Lung (tissue), 11 donors: ENCODE measurements at regions not wholly inside any gene's neighbourhood (a gene's known extent, or its start where the extent isn't known, plus 50 kb on each side); places are given as distances from the start of the nearest gene placed in this dataset.

ENCODE experiments used
- ATAC-seq: fragments of 200-7000 bp; cut with Tn5 transposase; one replicate; pipeline ENCODE4 v1.9.1; 2020; ENCODE audit warnings: moderate number of reproducible peaks; ENCODE audit not compliant: insufficient read depth, low FRiP score
- DNase-seq, 3 donors: peaks; one replicate each; pipeline ENCODE4 v3.0.0-alpha.2; 2013 to 2017
- H3K27ac ChIP-seq, 2 donors: one replicate each; pipeline ENCODE4 v1.5.1; 2013; ENCODE audit warnings: mild to moderate bottlenecking in 2 of 2, moderate library complexity in 2 of 2, control low read depth in 1 of 2, inconsistent platforms in 1 of 2, low read depth in 1 of 2, low read length in 1 of 2
- H3K27me3 ChIP-seq, 3 donors: one replicate each; pipeline ENCODE4 v1.5.1; 2013; ENCODE audit warnings: low read length in 2 of 3; ENCODE audit not compliant: control insufficient read depth in 3 of 3, insufficient read depth in 3 of 3
- H3K36me3 ChIP-seq, 4 donors: one replicate each; pipeline ENCODE4 v1.5.1; 2013; ENCODE audit warnings: low read length in 4 of 4, mild to moderate bottlenecking in 1 of 4, moderate library complexity in 1 of 4; ENCODE audit not compliant: control insufficient read depth in 4 of 4, insufficient read depth in 4 of 4
- H3K4me1 ChIP-seq, 5 donors: one replicate each; pipeline ENCODE4 v1.5.1; 2013; ENCODE audit warnings: low read length in 5 of 5, mild to moderate bottlenecking in 2 of 5, moderate library complexity in 1 of 5; ENCODE audit not compliant: control insufficient read depth in 5 of 5, insufficient read depth in 5 of 5
- H3K4me3 ChIP-seq: one replicate; pipeline ENCODE4 v1.5.1; 2013; ENCODE audit warnings: mild to moderate bottlenecking, control low read depth, moderate library complexity
- H3K9ac ChIP-seq, 2 donors: one replicate each; pipeline ENCODE4 v1.5.1; 2013; ENCODE audit warnings: low read length in 2 of 2, control low read depth in 1 of 2; ENCODE audit not compliant: insufficient read depth in 1 of 2
- H3K9me3 ChIP-seq, 4 donors: one replicate each; pipeline ENCODE4 v1.5.1; 2013; ENCODE audit warnings: low read length in 3 of 4, mild to moderate bottlenecking in 1 of 4, moderate library complexity in 1 of 4; ENCODE audit not compliant: control insufficient read depth in 4 of 4, insufficient read depth in 3 of 4
- WGBS, 2 donors: extraction: QIAGEN DNeasy Blood & Tissue Kit; methylation state at CpG; one replicate each; pipeline ENCODE4 v1.1.7; 2013; 5-methylcytosine and 5-hydroxymethylcytosine counted together
- TF ChIP-seq, protein P1 (sequence below): IDR thresholded peaks from 2 replicates; pipeline ENCODE4 v1.5.1; 2012; ENCODE audit warnings: mild to moderate bottlenecking; ENCODE audit errors: control extremely low read depth, extremely low read depth
- donor health status: control.
- donor health status: control.
- donor health status: Bipolar disorder and iron deficiency.
- donor health status: healthy.
- donor health status: DM: yes; HTN: yes; CAD: no.

DNA sequence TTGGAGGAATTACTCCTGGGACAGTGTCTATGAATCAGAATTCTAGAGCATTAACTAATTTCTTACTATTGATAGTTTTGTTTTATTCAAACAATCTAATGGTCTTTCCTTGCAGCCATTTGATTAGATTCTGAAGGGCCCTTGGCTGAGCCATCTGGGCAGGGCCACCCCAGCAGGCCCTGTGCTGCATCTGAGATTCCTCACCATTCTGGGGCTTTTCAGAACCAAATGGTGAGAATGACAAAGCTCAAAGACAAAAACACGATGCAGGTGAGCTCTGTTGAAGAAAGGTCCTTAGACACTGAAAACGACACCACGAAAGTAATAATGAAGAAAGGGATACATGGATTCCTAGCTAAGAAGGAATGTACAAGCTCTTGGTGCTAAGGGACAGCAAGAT lies 321.0 kb upstream of the IRX4 start:
- H3K9ac ChIP-seq: no peak overlapping the region
- ATAC-seq: no peak
- no peak overlapping the region for H3K27ac ChIP-seq
- no peak overlapping the region for H3K4me3 ChIP-seq
- peaks cover 0 to 7% (median 0%) of the 10 kb centered on the region in 3 donors for H3K27me3 ChIP-seq
- no peaks in the 10 kb centered on the region for H3K4me1 ChIP-seq
- H3K36me3 ChIP-seq: no peaks in the 10 kb centered on the region
- TF ChIP-seq, protein P1, sequence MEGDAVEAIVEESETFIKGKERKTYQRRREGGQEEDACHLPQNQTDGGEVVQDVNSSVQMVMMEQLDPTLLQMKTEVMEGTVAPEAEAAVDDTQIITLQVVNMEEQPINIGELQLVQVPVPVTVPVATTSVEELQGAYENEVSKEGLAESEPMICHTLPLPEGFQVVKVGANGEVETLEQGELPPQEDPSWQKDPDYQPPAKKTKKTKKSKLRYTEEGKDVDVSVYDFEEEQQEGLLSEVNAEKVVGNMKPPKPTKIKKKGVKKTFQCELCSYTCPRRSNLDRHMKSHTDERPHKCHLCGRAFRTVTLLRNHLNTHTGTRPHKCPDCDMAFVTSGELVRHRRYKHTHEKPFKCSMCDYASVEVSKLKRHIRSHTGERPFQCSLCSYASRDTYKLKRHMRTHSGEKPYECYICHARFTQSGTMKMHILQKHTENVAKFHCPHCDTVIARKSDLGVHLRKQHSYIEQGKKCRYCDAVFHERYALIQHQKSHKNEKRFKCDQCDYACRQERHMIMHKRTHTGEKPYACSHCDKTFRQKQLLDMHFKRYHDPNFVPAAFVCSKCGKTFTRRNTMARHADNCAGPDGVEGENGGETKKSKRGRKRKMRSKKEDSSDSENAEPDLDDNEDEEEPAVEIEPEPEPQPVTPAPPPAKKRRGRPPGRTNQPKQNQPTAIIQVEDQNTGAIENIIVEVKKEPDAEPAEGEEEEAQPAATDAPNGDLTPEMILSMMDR: no peak
- 55 to 61% methylated on average over 3 of the region's 3 CpGs for WGBS, 2 donors
- DNase-seq: no peak
- H3K9me3 ChIP-seq: peaks cover 0 to 2% (median 0%) of the 10 kb centered on the region in 4 donors

DNA sequence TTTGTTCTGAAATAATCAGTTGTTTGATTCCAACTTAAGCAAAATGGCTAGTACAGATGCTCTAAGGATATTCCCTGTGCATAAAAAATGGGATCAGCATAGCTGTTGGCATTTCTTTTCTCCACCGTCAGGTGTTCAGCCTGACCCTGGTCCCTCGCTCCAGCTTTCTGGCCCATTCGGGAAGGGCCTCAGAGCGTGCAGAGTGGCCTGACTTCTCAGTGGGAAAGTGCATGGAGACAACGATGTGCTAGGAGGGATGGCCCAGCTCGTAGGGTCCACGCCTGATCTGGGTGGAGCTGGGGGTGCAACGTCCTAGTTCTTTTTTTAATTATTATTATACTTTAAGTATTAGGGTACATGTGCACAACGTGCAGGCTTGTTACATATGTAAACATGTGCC lies 319.1 kb upstream of the IRX4 start:
- 87 to 90% methylated on average over 9 of the region's 9 CpGs for WGBS, 2 donors
- H3K4me3 ChIP-seq: no peak overlapping the region
- peaks cover 0 to 14% (median 11%) of the 10 kb centered on the region in 3 donors for H3K27me3 ChIP-seq
- no peaks in the 10 kb centered on the region for H3K36me3 ChIP-seq
- peaks cover 0 to 3% (median 0%) of the 10 kb centered on the region in 5 donors for H3K4me1 ChIP-seq
- TF ChIP-seq, protein P1: no peak
- no peak overlapping the region for H3K27ac ChIP-seq
- H3K9me3 ChIP-seq: peaks cover 0 to 4% (median 0%) of the 10 kb centered on the region in 4 donors
- H3K9ac ChIP-seq: no peak overlapping the region
- DNase-seq (no peak), ATAC-seq (no peak)

DNA sequence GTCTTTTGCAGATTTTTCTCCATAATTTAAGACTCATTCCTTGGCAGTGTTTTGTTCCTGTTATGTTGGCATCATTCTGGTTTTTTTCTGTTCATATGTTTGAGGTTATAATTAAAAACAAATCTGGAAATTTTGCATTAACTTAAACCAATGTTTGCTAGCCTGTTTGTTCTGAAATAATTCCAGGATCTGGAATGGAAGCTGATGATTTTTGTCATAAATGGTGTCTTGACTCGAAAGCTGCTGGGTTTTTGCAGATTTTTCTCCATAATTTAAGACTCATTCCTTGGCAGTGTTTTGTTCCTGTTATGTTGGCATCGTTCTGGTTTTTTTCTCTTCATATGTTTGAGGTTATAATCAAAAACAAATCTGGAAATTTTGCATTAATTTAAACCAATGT lies 318.7 kb upstream of the IRX4 start:
- Histone ChIP-seq H3K9me3 (peaks cover 0 to 6% (median 0%) of the 10 kb centered on the region in 4 donors), H3K4me1 (peaks cover 0 to 7% (median 0%) of the 10 kb centered on the region in 5 donors), H3K9ac (no peak overlapping the region), H3K36me3 (no peaks in the 10 kb centered on the region), H3K27ac (no peak overlapping the region), H3K27me3 (peaks cover 0 to 14% (median 13%) of the 10 kb centered on the region in 3 donors), H3K4me3 (no peak overlapping the region)
- ATAC-seq (no peak), DNase-seq (no peak)
- 64 to 87% methylated on average over 2 of the region's 2 CpGs for WGBS, 2 donors
- TF ChIP-seq, protein P1: no peak

DNA sequence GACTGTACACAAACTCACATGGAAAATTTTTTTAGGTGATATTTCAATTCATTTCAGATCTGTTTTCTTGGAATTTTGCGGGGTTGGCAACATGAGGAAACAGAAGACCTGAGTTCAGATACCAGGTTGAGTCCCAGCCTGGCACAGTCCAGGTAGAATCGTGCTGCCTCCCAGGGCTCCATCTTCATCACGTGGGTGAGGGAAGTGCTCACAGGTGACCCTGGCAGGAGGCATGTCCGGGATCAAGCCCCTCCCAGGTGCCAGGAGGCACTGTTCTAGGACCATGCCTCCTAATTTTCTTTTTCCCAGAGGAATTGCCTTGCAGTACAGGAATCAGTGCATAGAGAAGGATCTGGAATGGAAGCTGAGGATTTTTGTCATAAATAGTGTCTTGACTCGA lies 318.3 kb upstream of the IRX4 start:
- no peak overlapping the region for H3K4me3 ChIP-seq
- peaks cover 0 to 15% (median 14%) of the 10 kb centered on the region in 3 donors for H3K27me3 ChIP-seq
- TF ChIP-seq, protein P1: no peak
- WGBS, 2 donors: 68 to 75% methylated on average over 5 of the region's 5 CpGs
- H3K9me3 ChIP-seq: peaks cover 0 to 9% (median 0%) of the 10 kb centered on the region in 4 donors
- DNase-seq (no peak), ATAC-seq (no peak)
- H3K27ac ChIP-seq: no peak overlapping the region
- peaks cover 0 to 9% (median 0%) of the 10 kb centered on the region in 5 donors for H3K4me1 ChIP-seq
- H3K9ac ChIP-seq: no peak overlapping the region
- no peaks in the 10 kb centered on the region for H3K36me3 ChIP-seq
